Lung (tissue), 11 donors: ENCODE measurements at regions not wholly inside any gene's neighbourhood (a gene's known extent, or its start where the extent isn't known, plus 50 kb on each side); places are given as distances from the start of the nearest gene placed in this dataset.

Source experiments
- ATAC-seq: fragments of 200-7000 bp; cut with Tn5 transposase; one replicate; pipeline ENCODE4 v1.9.1; 2020; ENCODE audit warnings: moderate number of reproducible peaks; ENCODE audit not compliant: insufficient read depth, low FRiP score
- DNase-seq, 3 donors: peaks; one replicate each; pipeline ENCODE4 v3.0.0-alpha.2; 2013 to 2017
- H3K27ac ChIP-seq, 2 donors: one replicate each; pipeline ENCODE4 v1.5.1; 2013; ENCODE audit warnings: mild to moderate bottlenecking in 2 of 2, moderate library complexity in 2 of 2, control low read depth in 1 of 2, inconsistent platforms in 1 of 2, low read depth in 1 of 2, low read length in 1 of 2
- H3K27me3 ChIP-seq, 3 donors: one replicate each; pipeline ENCODE4 v1.5.1; 2013; ENCODE audit warnings: low read length in 2 of 3; ENCODE audit not compliant: control insufficient read depth in 3 of 3, insufficient read depth in 3 of 3
- H3K36me3 ChIP-seq, 4 donors: one replicate each; pipeline ENCODE4 v1.5.1; 2013; ENCODE audit warnings: low read length in 4 of 4, mild to moderate bottlenecking in 1 of 4, moderate library complexity in 1 of 4; ENCODE audit not compliant: control insufficient read depth in 4 of 4, insufficient read depth in 4 of 4
- H3K4me1 ChIP-seq, 5 donors: one replicate each; pipeline ENCODE4 v1.5.1; 2013; ENCODE audit warnings: low read length in 5 of 5, mild to moderate bottlenecking in 2 of 5, moderate library complexity in 1 of 5; ENCODE audit not compliant: control insufficient read depth in 5 of 5, insufficient read depth in 5 of 5
- H3K4me3 ChIP-seq: one replicate; pipeline ENCODE4 v1.5.1; 2013; ENCODE audit warnings: mild to moderate bottlenecking, control low read depth, moderate library complexity
- H3K9ac ChIP-seq, 2 donors: one replicate each; pipeline ENCODE4 v1.5.1; 2013; ENCODE audit warnings: low read length in 2 of 2, control low read depth in 1 of 2; ENCODE audit not compliant: insufficient read depth in 1 of 2
- H3K9me3 ChIP-seq, 4 donors: one replicate each; pipeline ENCODE4 v1.5.1; 2013; ENCODE audit warnings: low read length in 3 of 4, mild to moderate bottlenecking in 1 of 4, moderate library complexity in 1 of 4; ENCODE audit not compliant: control insufficient read depth in 4 of 4, insufficient read depth in 3 of 4
- CTCF ChIP-seq: IDR thresholded peaks from 2 replicates; pipeline ENCODE4 v1.5.1; 2012; ENCODE audit warnings: mild to moderate bottlenecking; ENCODE audit errors: control extremely low read depth, extremely low read depth
- WGBS, 2 donors: extraction: QIAGEN DNeasy Blood & Tissue Kit; methylation state at CpG; one replicate each; pipeline ENCODE4 v1.1.7; 2013; 5-methylcytosine and 5-hydroxymethylcytosine counted together
- donor health status: control.
- donor health status: control.
- donor health status: Bipolar disorder and iron deficiency.
- donor health status: healthy.
- donor health status: DM: yes; HTN: yes; CAD: no.

GRCh38 chr11:42647993-42648392 is 663.8 kb upstream of the API5 start:
- no peaks in the 10 kb centered on the region for H3K27me3 ChIP-seq
- H3K9ac ChIP-seq = no peak overlapping the region
- H3K4me3 ChIP-seq = no peak overlapping the region
- no peaks in the 10 kb centered on the region for H3K9me3 ChIP-seq
- H3K36me3 ChIP-seq = no peaks in the 10 kb centered on the region
- ATAC-seq = peak; percentile 40
- no peaks in the 10 kb centered on the region for H3K4me1 ChIP-seq
- WGBS, 2 donors = 49 to 62% methylated on average over 3 of the region's 3 CpGs
- no peak for TF ChIP-seq CTCF
- no peak overlapping the region for H3K27ac ChIP-seq
- DNase-seq = peak in 2 of 3 donors; percentile 0 to 7

- no peaks in the 10 kb centered on the region for H3K4me1 ChIP-seq
- DNase-seq (no peak), ATAC-seq (no peak)
- no peaks in the 10 kb centered on the region for H3K27me3 ChIP-seq
- no peak overlapping the region for H3K9ac ChIP-seq
- H3K4me3 ChIP-seq = no peak overlapping the region
- no peaks in the 10 kb centered on the region for H3K9me3 ChIP-seq
- no peak for TF ChIP-seq CTCF
- H3K27ac ChIP-seq = no peak overlapping the region
- no peaks in the 10 kb centered on the region for H3K36me3 ChIP-seq
Measured at GRCh38 chr11:42651621-42652020, 660.2 kb upstream of the API5 start.

GRCh38 chr11:42657169-42657568 is 654.6 kb upstream of the API5 start:
- no peaks in the 10 kb centered on the region for H3K9me3 ChIP-seq
- no peak for ATAC-seq
- TF ChIP-seq CTCF = no peak
- H3K4me3 ChIP-seq = no peak overlapping the region
- H3K4me1 ChIP-seq = no peaks in the 10 kb centered on the region
- H3K36me3 ChIP-seq = no peaks in the 10 kb centered on the region
- no peak for DNase-seq
- no peak overlapping the region for H3K27ac ChIP-seq
- no peak overlapping the region for H3K9ac ChIP-seq
- H3K27me3 ChIP-seq = no peaks in the 10 kb centered on the region
- WGBS, 2 donors = 82 to 90% methylated on average over 3 of the region's 3 CpGs

- ATAC-seq (no peak), DNase-seq (no peak)
- no peaks in the 10 kb centered on the region for H3K36me3 ChIP-seq
- TF ChIP-seq CTCF = no peak
- no peaks in the 10 kb centered on the region for H3K9me3 ChIP-seq
- 62 to 70% methylated on average over 2 of the region's 2 CpGs for WGBS, 2 donors
- H3K4me3 ChIP-seq = no peak overlapping the region
- no peaks in the 10 kb centered on the region for H3K4me1 ChIP-seq
- H3K9ac ChIP-seq = no peak overlapping the region
- H3K27me3 ChIP-seq = no peaks in the 10 kb centered on the region
- H3K27ac ChIP-seq = no peak overlapping the region
Measured at GRCh38 chr11:42661942-42662341, 649.9 kb upstream of the API5 start.
